H9 (cell line): ENCODE measurements at regions not wholly inside any gene's neighbourhood (a gene's known extent, or its start where the extent isn't known, plus 50 kb on each side); places are given as distances from the start of the nearest gene placed in this dataset.
"Not testable (repeated sequence)": the region's sequence is repeated elsewhere in the genome, so short reads cannot be mapped to it uniquely, and the experiment has no call there.

Source experiments
- DNase-seq: peaks from one replicate; pipeline ENCODE4 v3.0.0-alpha.2; 2017
- H2AFZ ChIP-seq: one replicate; pipeline ENCODE4 v1.6.1; 2013; ENCODE audit warnings: mild to moderate bottlenecking, low read length, control low read depth, moderate library complexity
- H2AK5ac ChIP-seq: 2 replicates; pipeline ENCODE4 v1.6.1; 2013; ENCODE audit warnings: low read length, control low read depth, mixed read lengths; ENCODE audit not compliant: insufficient read length
- H2BK120ac ChIP-seq: one replicate; pipeline ENCODE4 v1.6.1; 2013; ENCODE audit warnings: low read depth, mild to moderate bottlenecking, low read length, control low read depth, inconsistent platforms; ENCODE audit not compliant: poor library complexity, severe bottlenecking
- H2BK12ac ChIP-seq: 2 replicates; pipeline ENCODE4 v1.6.1; 2013; ENCODE audit warnings: low read length, control low read depth, mixed read lengths, low read depth; ENCODE audit not compliant: insufficient read length
- H2BK15ac ChIP-seq: 2 replicates; pipeline ENCODE4 v1.6.1; 2013; ENCODE audit warnings: low read depth, low read length, control low read depth
- H2BK20ac ChIP-seq: one replicate; pipeline ENCODE4 v1.6.1; 2013; ENCODE audit warnings: low read depth, mild to moderate bottlenecking, low read length, control low read depth, inconsistent platforms; ENCODE audit not compliant: poor library complexity, severe bottlenecking
- H2BK5ac ChIP-seq: 2 replicates; pipeline ENCODE4 v1.6.1; 2013; ENCODE audit warnings: low read length, control low read depth, mixed read lengths; ENCODE audit not compliant: insufficient read length
- H3K14ac ChIP-seq: 2 replicates; pipeline ENCODE4 v1.6.1; 2013; ENCODE audit warnings: low read length, control low read depth; ENCODE audit not compliant: insufficient read depth
- H3K18ac ChIP-seq: 2 replicates; pipeline ENCODE4 v1.6.1; 2013; ENCODE audit warnings: low read depth, mild to moderate bottlenecking, mixed read lengths, low read length, control low read depth; ENCODE audit not compliant: insufficient read length
- H3K23ac ChIP-seq: 2 replicates; pipeline ENCODE4 v1.6.1; 2013; ENCODE audit warnings: low read length, control low read depth, mixed read lengths, low read depth; ENCODE audit not compliant: insufficient read length
- H3K23me2 ChIP-seq: 2 replicates; pipeline ENCODE4 v1.6.1; 2013; ENCODE audit warnings: low read depth, mild to moderate bottlenecking, mixed read lengths, low read length, control low read depth; ENCODE audit not compliant: insufficient read length, poor library complexity, severe bottlenecking
- H3K27ac ChIP-seq: 2 replicates; pipeline ENCODE4 v1.5.1; 2013; ENCODE audit warnings: low read length, control low read depth, mixed read lengths, low read depth; ENCODE audit not compliant: insufficient read length
- H3K27me3 ChIP-seq: 2 replicates; pipeline ENCODE4 v1.6.1; 2013; ENCODE audit warnings: low read length, control low read depth, inconsistent platforms; ENCODE audit not compliant: insufficient read depth
- H3K4ac ChIP-seq: 2 replicates; pipeline ENCODE4 v1.6.1; 2013; ENCODE audit warnings: low read depth, mild to moderate bottlenecking, control low read depth, inconsistent platforms, low read length, moderate library complexity
- H3K4me1 ChIP-seq: 2 replicates; pipeline ENCODE4 v1.6.1; 2013; ENCODE audit warnings: low read length, control low read depth, inconsistent platforms; ENCODE audit not compliant: insufficient read depth
- H3K4me2 ChIP-seq: 2 replicates; pipeline ENCODE4 v1.6.1; 2013; ENCODE audit warnings: low read length, control low read depth, mixed read lengths; ENCODE audit not compliant: insufficient read length, insufficient read depth
- H3K56ac ChIP-seq: 2 replicates; pipeline ENCODE4 v1.6.1; 2013; ENCODE audit warnings: low read depth, mild to moderate bottlenecking, mixed read lengths, low read length, control low read depth; ENCODE audit not compliant: insufficient read length
- H3K79me1 ChIP-seq: 2 replicates; pipeline ENCODE4 v1.6.1; 2013; ENCODE audit warnings: low read depth, mild to moderate bottlenecking, moderate library complexity, low read length, control low read depth, inconsistent platforms; ENCODE audit not compliant: insufficient read depth, poor library complexity, severe bottlenecking
- H3K79me2 ChIP-seq: 2 replicates; pipeline ENCODE4 v1.6.1; 2013; ENCODE audit warnings: low read length, control low read depth, inconsistent platforms; ENCODE audit not compliant: insufficient read depth
- H3K9ac ChIP-seq: 2 replicates; pipeline ENCODE4 v1.6.1; 2013; ENCODE audit warnings: low read length, control low read depth, mixed read lengths; ENCODE audit not compliant: insufficient read length; ENCODE audit errors: extremely low read depth
- H3K9me3 ChIP-seq: one replicate; pipeline ENCODE4 v1.6.1; 2013; ENCODE audit warnings: low read depth, low read length, inconsistent platforms; ENCODE audit not compliant: control insufficient read depth
- H3T11ph ChIP-seq: one replicate; pipeline ENCODE4 v1.6.1; 2013; ENCODE audit warnings: mild to moderate bottlenecking, low read length, control low read depth, inconsistent platforms
- H4K20me1 ChIP-seq: one replicate; pipeline ENCODE4 v1.6.1; 2013; ENCODE audit not compliant: control insufficient read depth, insufficient read length, insufficient read depth
- H4K5ac ChIP-seq: 2 replicates; pipeline ENCODE4 v1.6.1; 2013; ENCODE audit warnings: low read depth, mild to moderate bottlenecking, mixed read lengths, low read length, control low read depth; ENCODE audit not compliant: insufficient read length
- H4K8ac ChIP-seq: replicated peaks from 2 replicates; pipeline ENCODE4 v1.6.1; 2013; ENCODE audit warnings: low read length, control low read depth, mixed read lengths, low read depth; ENCODE audit not compliant: insufficient read length
- H4K91ac ChIP-seq: 2 replicates; pipeline ENCODE4 v1.6.1; 2013; ENCODE audit warnings: low read depth, mild to moderate bottlenecking, moderate library complexity, mixed read lengths, low read length, control low read depth; ENCODE audit not compliant: insufficient read length
- H3K27ac Mint-ChIP-seq, 3 experiments: 2 replicates in 2 of 3; 3 replicates in 1 of 3; pipeline ENCODE4 v1.8.0; 2020 to 2021; ENCODE audit warnings: mixed read lengths in 3 of 3, mild to moderate bottlenecking in 1 of 3, moderate library complexity in 1 of 3
- H3K27me3 Mint-ChIP-seq: 2 replicates; pipeline ENCODE4 v1.8.0; 2021; ENCODE audit warnings: low read depth, mild to moderate bottlenecking, moderate library complexity, mixed read lengths
- H3K36me3 Mint-ChIP-seq, 3 experiments: 2 replicates in 2 of 3; 3 replicates in 1 of 3; pipeline ENCODE4 v1.8.0; 2020 to 2021; ENCODE audit warnings: low read depth in 3 of 3, mixed read lengths in 3 of 3; ENCODE audit not compliant: insufficient read depth in 1 of 3
- H3K4me1 Mint-ChIP-seq, 2 experiments: 2 replicates each; pipeline ENCODE4 v1.8.0; 2020; ENCODE audit warnings: mixed read lengths in 2 of 2
- H3K4me3 Mint-ChIP-seq, 2 experiments: 2 replicates in 1 of 2; 3 replicates in 1 of 2; pipeline ENCODE4 v1.8.0; 2020 to 2021; ENCODE audit warnings: mild to moderate bottlenecking in 2 of 2, mixed read lengths in 2 of 2, moderate library complexity in 1 of 2
- H3K9me3 Mint-ChIP-seq, 2 experiments: 2 replicates in 1 of 2; 3 replicates in 1 of 2; pipeline ENCODE4 v1.8.0; 2020; ENCODE audit warnings: mild to moderate bottlenecking in 2 of 2, mixed read lengths in 2 of 2, moderate library complexity in 1 of 2
- CTCF ChIP-seq: fragments of 200-600 bp; sonication (generic); conservative IDR thresholded peaks from 3 replicates; pipeline ENCODE4 v1.8.0; 2021; ENCODE audit warnings: antibody characterized with exemption, mild to moderate bottlenecking
- WGBS: extraction: QIAGEN DNeasy Blood & Tissue Kit; methylation state at CpG from one replicate; pipeline ENCODE4 v1.1.7; 2013; ENCODE audit warnings: missing lambda C conversion rate, low lambda C conversion rate, mixed read lengths; ENCODE audit not compliant: insufficient read length; ENCODE audit errors: extremely low coverage; 5-methylcytosine and 5-hydroxymethylcytosine counted together

DNA sequence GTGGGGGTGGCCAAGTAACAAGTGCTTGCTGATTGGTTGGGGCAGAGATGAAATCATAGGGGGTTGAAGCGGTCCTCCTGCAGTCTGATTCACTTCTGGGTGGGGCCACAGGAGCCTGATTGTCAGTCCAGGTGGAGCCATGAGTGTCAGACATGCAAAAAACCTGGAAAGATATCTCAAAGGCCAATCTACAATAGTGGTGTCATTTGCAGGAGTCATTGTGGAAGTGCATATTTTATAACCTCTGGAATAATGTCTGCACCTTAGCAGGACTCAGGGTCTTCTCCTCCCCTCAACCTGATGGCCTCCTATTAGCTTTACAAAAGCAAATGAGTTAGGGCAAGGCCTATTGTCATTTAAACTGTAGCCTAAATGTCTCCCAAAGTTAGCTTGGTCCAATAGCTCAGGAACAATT lies 241.4 kb downstream of the NUAK1 start:
- Histone ChIP-seq H3K23me2 (no peaks in the 10 kb centered on the region), H2BK15ac (no peak overlapping the region), H3K27me3 (no peaks in the 10 kb centered on the region), H2BK12ac (no peak overlapping the region), H3K79me1 (no peaks in the 10 kb centered on the region), H3K9me3 (no peaks in the 10 kb centered on the region), H3K18ac (no peak overlapping the region), H2AK5ac (no peak overlapping the region), H3K14ac (no peak overlapping the region), H3K79me2 (no peaks in the 10 kb centered on the region), H3K56ac (no peak overlapping the region), H2AFZ (no peak overlapping the region), H3K4me1 (peaks cover 5% of the 10 kb centered on the region; the same call in 1 of the 2 replicates), H2BK120ac (no peak overlapping the region), H4K91ac (no peak overlapping the region), H3K4ac (no peak overlapping the region), H4K8ac (no peak overlapping the region), H3K9ac (no peak overlapping the region), H2BK20ac (no peak overlapping the region), H3K23ac (no peak overlapping the region), H3T11ph (no peak overlapping the region), H3K27ac (no peak overlapping the region), H4K20me1 (no peaks in the 10 kb centered on the region), H4K5ac (no peak overlapping the region), H2BK5ac (no peak overlapping the region), H3K4me2 (peak overlapping the region; percentile 6)
- WGBS, result no CpG with 5 or more reads among the region's 1 CpG
- Mint-ChIP-seq H3K36me3 (peaks cover 0 to 4% (median 2%) of the 10 kb centered on the region in 3 experiments; a peak in 2 of 7 replicates), H3K4me1 (peaks cover 40 to 42% of the 10 kb centered on the region in 2 experiments), H3K27ac (no peak overlapping the region), H3K4me3 (no peak overlapping the region), H3K27me3 (no peaks in the 10 kb centered on the region; the same call in 1 of the 2 replicates), H3K9me3 (no peaks in the 10 kb centered on the region; a peak in 1 of 5 replicates)
- DNase-seq, result peak; percentile 90
- TF ChIP-seq CTCF, result no peak

- H3K18ac ChIP-seq, H3K4me1 ChIP-seq, H3K27me3 Mint-ChIP-seq, H2AFZ ChIP-seq, H2BK20ac ChIP-seq, H3K4me2 ChIP-seq, H3K9me3 ChIP-seq, H3K36me3 Mint-ChIP-seq, H3K56ac ChIP-seq, H3K4ac ChIP-seq, H4K5ac ChIP-seq, H2BK120ac ChIP-seq, H2AK5ac ChIP-seq, H3T11ph ChIP-seq, H4K20me1 ChIP-seq, H3K23me2 ChIP-seq, H4K91ac ChIP-seq, H3K27me3 ChIP-seq, H3K23ac ChIP-seq, H3K27ac ChIP-seq, H3K9me3 Mint-ChIP-seq, H2BK15ac ChIP-seq, H4K8ac ChIP-seq, H2BK5ac ChIP-seq, H3K14ac ChIP-seq, H3K79me2 ChIP-seq, H3K9ac ChIP-seq, H3K79me1 ChIP-seq, H2BK12ac ChIP-seq, H3K4me3 Mint-ChIP-seq, DNase-seq: not testable (repeated sequence)
- Mint-ChIP-seq H3K4me1 (peaks cover 40 to 42% of the 10 kb centered on the region in 2 experiments), H3K27ac (peak overlapping the region in 1 of 3 experiments; percentile 36; a peak in 1 of 7 replicates)
- no CpG with 5 or more reads among the region's 6 CpGs for whole genome bisulfite sequencing
Measured at GRCh38 chr12:105898271-105898670, 240.5 kb downstream of the NUAK1 start.
